GM10266 (cell line): ENCODE measurements at regions not wholly inside any gene's neighbourhood (a gene's known extent, or its start where the extent isn't known, plus 50 kb on each side); places are given as distances from the start of the nearest gene placed in this dataset.

Experiments
- DNase-seq: peaks from one replicate; pipeline ENCODE4 v3.0.0; 2012; ENCODE audit errors: extremely low spot score
- TF ChIP-seq, protein P1 (sequence below): IDR thresholded peaks from 2 replicates; pipeline ENCODE4 v1.5.1; 2012; ENCODE audit warnings: mild to moderate bottlenecking, low read depth; ENCODE audit not compliant: control insufficient read depth, insufficient read depth; ENCODE audit errors: missing control alignments

DNA sequence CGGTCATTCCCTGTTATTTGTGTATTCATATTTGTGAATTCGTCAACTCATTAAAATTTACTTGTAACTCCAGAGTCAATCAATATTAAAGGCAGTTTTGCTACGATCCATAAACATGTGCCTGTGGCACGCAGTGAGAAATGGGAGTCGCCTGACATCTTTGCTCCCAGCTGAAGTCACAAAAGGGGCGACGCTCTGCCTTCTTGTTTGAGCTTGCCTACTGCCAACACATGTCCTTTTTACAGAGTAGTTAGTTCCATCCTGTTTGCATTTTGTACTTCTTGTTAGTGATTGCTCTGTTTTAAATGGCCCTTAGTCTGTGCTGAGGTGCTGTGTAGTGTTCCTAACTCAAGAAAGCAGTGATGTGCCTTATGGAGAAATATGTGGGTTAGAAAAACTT lies 305.3 kb downstream of the ETS1 start:
- no peak for DNase-seq
- TF ChIP-seq, protein P1, sequence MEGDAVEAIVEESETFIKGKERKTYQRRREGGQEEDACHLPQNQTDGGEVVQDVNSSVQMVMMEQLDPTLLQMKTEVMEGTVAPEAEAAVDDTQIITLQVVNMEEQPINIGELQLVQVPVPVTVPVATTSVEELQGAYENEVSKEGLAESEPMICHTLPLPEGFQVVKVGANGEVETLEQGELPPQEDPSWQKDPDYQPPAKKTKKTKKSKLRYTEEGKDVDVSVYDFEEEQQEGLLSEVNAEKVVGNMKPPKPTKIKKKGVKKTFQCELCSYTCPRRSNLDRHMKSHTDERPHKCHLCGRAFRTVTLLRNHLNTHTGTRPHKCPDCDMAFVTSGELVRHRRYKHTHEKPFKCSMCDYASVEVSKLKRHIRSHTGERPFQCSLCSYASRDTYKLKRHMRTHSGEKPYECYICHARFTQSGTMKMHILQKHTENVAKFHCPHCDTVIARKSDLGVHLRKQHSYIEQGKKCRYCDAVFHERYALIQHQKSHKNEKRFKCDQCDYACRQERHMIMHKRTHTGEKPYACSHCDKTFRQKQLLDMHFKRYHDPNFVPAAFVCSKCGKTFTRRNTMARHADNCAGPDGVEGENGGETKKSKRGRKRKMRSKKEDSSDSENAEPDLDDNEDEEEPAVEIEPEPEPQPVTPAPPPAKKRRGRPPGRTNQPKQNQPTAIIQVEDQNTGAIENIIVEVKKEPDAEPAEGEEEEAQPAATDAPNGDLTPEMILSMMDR, result no peak

DNA sequence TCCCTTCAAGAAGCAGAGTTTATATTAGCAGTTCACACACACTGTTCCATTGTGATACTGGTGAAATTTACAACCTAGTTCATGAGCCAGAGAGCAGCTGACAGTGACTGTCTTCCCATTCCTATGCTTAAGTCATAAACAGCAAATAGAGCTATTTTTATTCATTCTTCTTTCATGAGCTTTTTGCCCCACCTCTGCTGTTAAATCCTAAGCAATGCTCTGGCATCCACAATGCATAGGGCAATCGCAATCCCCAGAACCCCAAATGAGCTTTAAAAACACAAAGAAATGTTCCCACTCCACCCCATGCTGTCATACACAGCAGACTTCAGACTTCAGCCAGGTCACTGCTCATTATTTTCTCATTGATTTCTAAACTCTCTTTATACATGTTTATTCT lies 307.5 kb downstream of the ETS1 start:
- DNase-seq, result no peak
- TF ChIP-seq, protein P1, result no peak

DNA sequence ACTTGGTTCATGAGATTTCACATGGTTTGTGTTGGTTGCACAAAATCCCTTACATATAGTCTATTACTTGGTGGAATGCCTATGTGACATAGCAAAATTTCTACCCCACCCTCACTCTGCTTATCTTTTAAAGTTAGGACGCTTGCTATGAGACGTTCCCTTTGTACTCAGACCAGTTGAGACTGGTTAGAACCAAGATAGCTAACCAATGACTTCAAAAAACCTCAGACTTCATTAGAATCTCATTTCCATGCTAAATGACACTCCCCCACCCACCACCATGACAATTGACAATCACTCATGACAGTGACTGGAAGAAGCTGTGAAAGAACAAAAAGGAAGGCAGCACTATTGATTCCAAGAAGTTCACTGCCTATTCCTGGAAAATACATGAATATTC lies 313.6 kb downstream of the ETS1 start:
- TF ChIP-seq, protein P1, result no peak
- no peak for DNase-seq

DNA sequence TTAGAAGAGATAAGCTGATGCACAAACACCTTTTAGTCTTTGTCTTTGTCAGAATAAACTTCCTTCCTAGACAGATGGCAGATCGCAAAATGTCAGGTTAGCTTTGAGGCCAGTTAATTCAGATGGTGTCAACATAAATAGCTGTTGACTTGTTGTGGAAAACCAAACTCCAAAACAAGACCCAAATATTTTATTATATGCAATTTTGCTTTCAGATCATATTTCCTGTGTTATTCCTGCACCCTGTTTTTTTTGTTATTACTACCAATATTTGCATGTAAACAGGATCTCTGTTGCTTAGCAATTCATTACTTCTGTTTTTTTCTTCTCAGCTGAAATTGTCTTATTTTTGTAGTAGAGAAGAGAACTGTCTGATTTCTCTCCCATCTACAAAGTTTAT lies 316.0 kb downstream of the ETS1 start:
- TF ChIP-seq, protein P1, result no peak

DNA sequence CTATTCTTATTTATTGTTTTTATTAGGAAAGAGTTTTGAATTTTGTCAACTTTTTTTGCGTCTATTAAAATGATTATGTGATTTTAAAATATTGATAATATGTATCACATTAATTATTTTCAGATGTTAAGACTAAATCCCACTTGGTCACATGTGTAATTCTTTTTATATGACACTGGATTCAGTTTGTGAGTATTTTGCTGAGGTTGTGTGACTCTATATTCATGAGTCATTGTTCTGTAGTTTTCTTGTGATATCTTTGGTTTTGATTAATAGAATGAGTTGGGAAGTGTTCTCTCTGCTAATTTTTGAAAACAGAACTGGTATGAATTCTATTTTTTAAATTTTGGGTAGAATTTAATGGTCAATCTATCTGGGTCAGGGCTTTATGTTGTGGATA lies 317.9 kb downstream of the ETS1 start:
- TF ChIP-seq, protein P1, result no peak
- no peak for DNase-seq

More for the DNA sequence above, 316.0 kb downstream of the ETS1 start:
- DNase-seq, result no peak

DNA sequence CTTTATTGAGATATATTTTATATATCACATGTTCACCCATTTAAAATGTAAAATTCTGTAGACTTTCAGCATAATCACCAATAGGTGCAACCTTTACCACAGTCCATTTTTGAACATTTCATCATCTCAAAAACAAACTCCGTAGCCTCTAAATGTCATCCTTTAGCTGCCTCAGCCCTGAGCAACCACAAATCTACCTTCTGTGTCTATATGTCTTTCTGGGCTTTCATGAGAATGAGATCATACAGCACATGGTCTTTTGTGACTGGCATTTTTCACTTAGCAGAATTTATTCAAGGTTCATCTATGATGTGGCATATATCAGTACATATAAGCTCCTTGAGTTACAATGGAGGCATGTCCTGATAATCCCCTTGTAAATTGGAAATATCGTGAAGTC lies 320.5 kb downstream of the ETS1 start:
- DNase-seq, result no peak
- TF ChIP-seq, protein P1, result no peak

DNA sequence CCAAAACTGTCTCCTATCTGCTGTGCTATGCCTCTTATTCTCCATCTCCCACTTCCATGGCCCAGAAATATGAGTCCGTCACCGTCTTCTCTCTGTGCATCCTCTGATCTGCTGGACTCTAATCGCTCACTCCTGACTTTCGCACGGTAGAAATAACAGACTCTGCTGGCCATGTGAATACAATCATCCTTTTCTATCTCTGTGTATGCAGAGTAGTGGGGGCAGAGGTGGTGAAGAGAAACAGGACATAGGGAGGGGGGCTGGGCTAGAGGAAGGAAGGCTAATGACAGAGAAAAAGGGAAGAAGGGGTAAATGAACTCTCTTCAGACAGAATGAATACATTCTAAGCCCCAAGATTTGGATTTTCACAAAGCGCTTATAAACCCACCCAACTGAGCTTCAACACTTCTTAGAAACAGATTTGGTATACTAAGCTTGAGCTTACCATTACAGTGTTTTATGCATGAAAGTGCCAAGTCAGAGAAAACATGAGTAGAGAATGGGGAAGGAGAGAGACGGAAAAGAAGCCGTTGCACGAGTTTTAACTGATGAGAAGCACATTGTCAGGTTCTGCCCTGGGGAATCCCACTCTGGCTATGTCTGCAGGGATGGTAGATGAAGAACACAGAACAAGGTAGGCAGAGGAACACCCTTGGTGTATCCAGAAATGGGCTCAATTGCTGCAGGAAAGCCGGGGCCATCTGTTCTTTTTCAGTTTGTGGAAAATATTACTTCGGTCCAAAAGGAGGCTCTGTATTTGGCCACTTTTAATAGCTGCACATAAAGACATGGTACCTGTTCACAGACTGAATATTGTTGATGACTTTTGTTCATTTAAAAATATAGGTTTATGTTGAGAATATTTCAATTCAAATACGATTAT lies 324.7 kb downstream of the ETS1 start:
- TF ChIP-seq, protein P1, result no peak
- DNase-seq, result no peak
